Mesothelial cell of epicardium (in vitro differentiated cells): ENCODE measurements at regions not wholly inside any gene's neighbourhood (a gene's known extent, or its start where the extent isn't known, plus 50 kb on each side); places are given as distances from the start of the nearest gene placed in this dataset.

Experiments
- DNase-seq, 2 experiments: peaks; one replicate each; pipeline ENCODE4 v3.0.0; 2021; ENCODE audit warnings: low spot score in 2 of 2; ENCODE audit not compliant: unreplicated experiment in 2 of 2
- H3K27ac Mint-ChIP-seq: 2 replicates; pipeline ENCODE4 v1.8.0; 2021; ENCODE audit warnings: mixed read lengths
- H3K27me3 Mint-ChIP-seq: 2 replicates; pipeline ENCODE4 v1.8.0; 2021; ENCODE audit warnings: low read depth, mixed read lengths
- H3K36me3 Mint-ChIP-seq: 2 replicates; pipeline ENCODE4 v1.8.0; 2021; ENCODE audit warnings: mixed read lengths
- H3K4me1 Mint-ChIP-seq: 2 replicates; pipeline ENCODE4 v1.8.0; 2021; ENCODE audit warnings: mixed read lengths
- H3K4me3 Mint-ChIP-seq: 2 replicates; pipeline ENCODE4 v1.8.0; 2021; ENCODE audit warnings: mild to moderate bottlenecking, moderate library complexity, mixed read lengths
- H3K9me3 Mint-ChIP-seq: 2 replicates; pipeline ENCODE4 v1.8.0; 2021; ENCODE audit warnings: mixed read lengths
- CTCF ChIP-seq: fragments of 200-600 bp; sonication (generic); IDR thresholded peaks from one replicate; pipeline ENCODE4 v1.5.0; 2021; ENCODE audit warnings: antibody characterized with exemption; ENCODE audit not compliant: unreplicated experiment

- peaks cover 21% of the 10 kb centered on the region for H3K4me1 Mint-ChIP-seq
- no peaks in the 10 kb centered on the region for H3K9me3 Mint-ChIP-seq
- H3K36me3 Mint-ChIP-seq: no peaks in the 10 kb centered on the region
- DNase-seq: no peak
- no peak overlapping the region for H3K27ac Mint-ChIP-seq
- no peak overlapping the region for H3K4me3 Mint-ChIP-seq
- no peak for TF ChIP-seq CTCF
- no peaks in the 10 kb centered on the region for H3K27me3 Mint-ChIP-seq
Measured at GRCh38 chr14:58697930-58698642, 60.3 kb downstream of the DACT1 start.

GRCh38 chr14:58699681-58700205 lies 62.0 kb downstream of the DACT1 start:
- H3K27ac Mint-ChIP-seq: no peak overlapping the region

GRCh38 chr14:58701156-58701555 lies 63.4 kb downstream of the DACT1 start:
- DNase-seq: no peak
- Mint-ChIP-seq H3K4me1 (peaks cover 35% of the 10 kb centered on the region), H3K27ac (no peak overlapping the region), H3K36me3 (no peaks in the 10 kb centered on the region), H3K27me3 (no peaks in the 10 kb centered on the region), H3K4me3 (no peak overlapping the region), H3K9me3 (no peaks in the 10 kb centered on the region)
- no peak for TF ChIP-seq CTCF

More at GRCh38 chr14:58699681-58700205, 62.0 kb downstream of the DACT1 start:
- Mint-ChIP-seq H3K9me3 (no peaks in the 10 kb centered on the region), H3K36me3 (no peaks in the 10 kb centered on the region), H3K4me1 (peaks cover 32% of the 10 kb centered on the region), H3K27me3 (no peaks in the 10 kb centered on the region), H3K4me3 (no peak overlapping the region)
- TF ChIP-seq CTCF: no peak
- DNase-seq: no peak

GRCh38 chr14:58701604-58702003 lies 63.8 kb downstream of the DACT1 start:
- no peak for TF ChIP-seq CTCF
- Mint-ChIP-seq H3K4me3 (no peak overlapping the region), H3K36me3 (no peaks in the 10 kb centered on the region), H3K27me3 (no peaks in the 10 kb centered on the region), H3K4me1 (peaks cover 35% of the 10 kb centered on the region), H3K9me3 (no peaks in the 10 kb centered on the region), H3K27ac (no peak overlapping the region)
- DNase-seq: no peak

- TF ChIP-seq CTCF: no peak
- no peak overlapping the region for H3K27ac Mint-ChIP-seq
- no peak overlapping the region for H3K4me3 Mint-ChIP-seq
- H3K9me3 Mint-ChIP-seq: no peaks in the 10 kb centered on the region
- H3K36me3 Mint-ChIP-seq: no peaks in the 10 kb centered on the region
- peaks cover 35% of the 10 kb centered on the region for H3K4me1 Mint-ChIP-seq
- no peaks in the 10 kb centered on the region for H3K27me3 Mint-ChIP-seq
- DNase-seq: no peak
Measured at GRCh38 chr14:58702441-58703160, 64.8 kb downstream of the DACT1 start.
